A549 (cell line): ENCODE measurements at regions not wholly inside any gene's neighbourhood (a gene's known extent, or its start where the extent isn't known, plus 50 kb on each side); places are given as distances from the start of the nearest gene placed in this dataset.

ENCODE experiments used
- ATAC-seq, 2 experiments: fragments of 200-7000 bp in 1 of 2; fragments of >200 bp in 1 of 2; cut with Nextera tagmentation in 1 of 2; cut with Tn5 transposase in 1 of 2; 3 replicates each; pipeline versions ENCODE4 v1.8.0 to v1.9.1; 2018 to 2020; ENCODE audit warnings: mild to moderate bottlenecking in 1 of 2, moderate library complexity in 1 of 2
- CTCF ChIA-PET: fragments of 300-600 bp; sonication (Branson Sonifier 250); formaldehyde crosslinking; extraction: SDS; loops from one replicate; lab custom pipeline; 2021; ENCODE audit warnings: antibody characterized with exemption, inconsistent platforms; lab: Yijun Ruan, JAX
- POLR2A ChIA-PET: fragments of 350-600 bp; formaldehyde crosslinking; extraction: SDS; loops from one replicate; lab custom pipeline; 2021; ENCODE audit warnings: antibody characterized with exemption, inconsistent platforms; lab: Yijun Ruan, JAX
- DNase-seq, 2 experiments: peaks; one replicate each; pipeline versions ENCODE4 v3.0.0 to v3.0.0-alpha.2; 2011 to 2016; ENCODE audit warnings: low read depth in 1 of 2, low spot score in 1 of 2
- FAIRE-seq: peaks from 2 replicates; lab custom pipeline; 2011; peaks lifted over from hg19 to GRCh38; lab: Jason Lieb, UNC
- H3K27ac ChIP-seq, 2 experiments: fragments of >200 bp; sonication (Bioruptor Twin); formaldehyde crosslinking; 3 replicates each; pipeline ENCODE4 v1.5.1; 2016 to 2017
- H3K4me1 ChIP-seq: fragments of >200 bp; sonication (Bioruptor Twin); formaldehyde crosslinking; 3 replicates; pipeline ENCODE4 v1.6.1; 2016
- H3K4me2 ChIP-seq: fragments of >200 bp; sonication (Bioruptor Twin); formaldehyde crosslinking; 3 replicates; pipeline ENCODE4 v1.6.1; 2016
- H3K4me3 ChIP-seq: fragments of >200 bp; sonication (Bioruptor Twin); formaldehyde crosslinking; 3 replicates; pipeline ENCODE4 v1.5.1; 2016
- H3K9me3 ChIP-seq: fragments of >200 bp; sonication (Bioruptor Twin); formaldehyde crosslinking; 3 replicates; pipeline ENCODE4 v1.6.1; 2016
- BCL3 ChIP-seq: fragments of >200 bp; sonication (Bioruptor Twin); formaldehyde crosslinking; IDR thresholded peaks from 3 replicates; pipeline ENCODE4 v1.6.1; 2016
- BHLHE40 ChIP-seq: IDR thresholded peaks from 2 replicates; pipeline ENCODE4 v1.6.1; 2012; ENCODE audit warnings: low read depth, low read length, inconsistent platforms
- CEBPB ChIP-seq, 2 experiments: fragments of >200 bp in 1 of 2; sonication (Bioruptor Twin) in 1 of 2; formaldehyde crosslinking in 1 of 2; IDR thresholded peaks; 2 replicates each; pipeline ENCODE4 v1.6.1; 2012 to 2016
- CHD2 ChIP-seq: fragments of 150-350 bp; IDR thresholded peaks from 2 replicates; pipeline ENCODE4 v1.6.1; 2014; ENCODE audit warnings: low read length; ENCODE audit not compliant: partially characterized antibody
- CTCF ChIP-seq: fragments of >200 bp; sonication (Bioruptor Twin); formaldehyde crosslinking; IDR thresholded peaks from 3 replicates; pipeline ENCODE4 v1.5.1; 2016
- EHMT2 ChIP-seq: fragments of 200-600 bp; sonication (generic); IDR thresholded peaks from 2 replicates; pipeline ENCODE4 v1.6.1; 2016; ENCODE audit warnings: antibody characterized with exemption, low read depth, mild to moderate bottlenecking, moderate library complexity
- EP300 ChIP-seq, 2 experiments: fragments of >200 bp; sonication (Bioruptor Twin); formaldehyde crosslinking; IDR thresholded peaks; 2 replicates in 1 of 2; 3 replicates in 1 of 2; pipeline ENCODE4 v1.6.1; 2016 to 2017
- ESRRA ChIP-seq: fragments of 150-350 bp; IDR thresholded peaks from 2 replicates; pipeline ENCODE4 v1.6.1; 2014; ENCODE audit warnings: mild to moderate bottlenecking, low read length, borderline replicate concordance
- FOSL2 ChIP-seq, 2 experiments: fragments of 450-650 bp in 1 of 2; fragments of >200 bp in 1 of 2; sonication (Bioruptor Twin) in 1 of 2; formaldehyde crosslinking; IDR thresholded peaks; 2 replicates each; pipeline versions ENCODE4 v1.5.0 to v1.6.1; 2016 to 2020; ENCODE audit warnings: mild to moderate bottlenecking in 1 of 2, moderate library complexity in 1 of 2
- FOXS1 ChIP-seq: fragments of 250-450 bp; sonication (Bioruptor Pico); IDR thresholded peaks from 2 replicates; pipeline ENCODE4 v1.5.0; 2020; ENCODE audit warnings: mild to moderate bottlenecking, moderate library complexity
- GATA3 ChIP-seq: IDR thresholded peaks from 2 replicates; pipeline ENCODE4 v1.6.1; 2012; ENCODE audit warnings: borderline replicate concordance
- HDAC2 ChIP-seq: fragments of 200-600 bp; sonication (generic); IDR thresholded peaks from 2 replicates; pipeline ENCODE4 v1.6.1; 2016
- HOXB13 ChIP-seq: fragments of 250-450 bp; sonication (Bioruptor Pico); IDR thresholded peaks from 2 replicates; pipeline ENCODE4 v1.5.0; 2020; ENCODE audit warnings: low read depth, mild to moderate bottlenecking, moderate library complexity
- JUN ChIP-seq, 2 experiments: fragments of >200 bp; sonication (Bioruptor Twin); formaldehyde crosslinking; IDR thresholded peaks; 2 replicates in 1 of 2; 3 replicates in 1 of 2; pipeline ENCODE4 v1.6.1; 2016 to 2017
- JUNB ChIP-seq: fragments of >200 bp; sonication (Bioruptor Twin); formaldehyde crosslinking; IDR thresholded peaks from 2 replicates; pipeline ENCODE4 v1.6.1; 2016
- MAZ ChIP-seq: fragments of 150-350 bp; IDR thresholded peaks from 2 replicates; pipeline ENCODE4 v1.6.1; 2014; ENCODE audit warnings: antibody characterized with exemption, low read depth, low read length, borderline replicate concordance
- NFE2L2 ChIP-seq: fragments of 150-350 bp; conservative IDR thresholded peaks from 2 replicates; pipeline ENCODE4 v1.6.1; 2014; ENCODE audit warnings: low read length
- PBX3 ChIP-seq: IDR thresholded peaks from 2 replicates; pipeline ENCODE4 v1.6.1; 2012
- PHF8 ChIP-seq: fragments of 200-600 bp; sonication (generic); IDR thresholded peaks from 2 replicates; pipeline ENCODE4 v1.6.1; 2016; ENCODE audit warnings: low read depth, mild to moderate bottlenecking, antibody characterized with exemption, moderate library complexity, borderline replicate concordance
- POLR2AphosphoS2 ChIP-seq: conservative IDR thresholded peaks from 2 replicates; pipeline ENCODE4 v1.6.1; 2012; ENCODE audit warnings: low read length, improper control_type of control experiment, inconsistent platforms
- RAD21 ChIP-seq, 2 experiments: fragments of >200 bp in 1 of 2; sonication (Bioruptor Twin) in 1 of 2; formaldehyde crosslinking in 1 of 2; IDR thresholded peaks in 1 of 2; conservative IDR thresholded peaks in 1 of 2; 2 replicates in 1 of 2; 3 replicates in 1 of 2; pipeline ENCODE4 v1.6.1; 2012 to 2018; ENCODE audit warnings: inconsistent platforms in 1 of 2
- REST ChIP-seq: fragments of 200-600 bp; sonication (generic); IDR thresholded peaks from 2 replicates; pipeline ENCODE4 v1.6.1; 2016; ENCODE audit warnings: antibody characterized with exemption, mild to moderate bottlenecking, moderate library complexity
- RNF2 ChIP-seq: fragments of 200-600 bp; sonication (generic); IDR thresholded peaks from 2 replicates; pipeline ENCODE4 v1.6.1; 2016; ENCODE audit warnings: low read depth, mild to moderate bottlenecking, antibody characterized with exemption, moderate library complexity, borderline replicate concordance
- SMC3 ChIP-seq: fragments of >200 bp; sonication (Bioruptor Twin); formaldehyde crosslinking; IDR thresholded peaks from 3 replicates; pipeline ENCODE4 v1.6.1; 2018; ENCODE audit warnings: inconsistent platforms
- USF2 ChIP-seq: fragments of 450-650 bp; IDR thresholded peaks from 2 replicates; pipeline ENCODE4 v1.6.1; 2014; ENCODE audit warnings: antibody characterized with exemption
- ZC3H11A ChIP-seq: fragments of 450-650 bp; IDR thresholded peaks from 2 replicates; pipeline ENCODE4 v1.6.1; 2014; ENCODE audit warnings: antibody characterized with exemption, mild to moderate bottlenecking
- ZFP36 ChIP-seq: fragments of 450-650 bp; IDR thresholded peaks from 2 replicates; pipeline ENCODE4 v1.6.1; 2014; ENCODE audit warnings: borderline replicate concordance; ENCODE audit not compliant: partially characterized antibody
- ZNF302 ChIP-seq: fragments of 250-450 bp; sonication (Bioruptor Pico); IDR thresholded peaks from 2 replicates; pipeline ENCODE4 v1.9.0; 2021; ENCODE audit warnings: inconsistent platforms, mild to moderate bottlenecking, moderate library complexity
- WGBS: methylation state at CpG from one replicate; pipeline ENCODE4 v1.1.6; 2017; ENCODE audit errors: missing lambda C conversion rate; 5-methylcytosine and 5-hydroxymethylcytosine counted together

- H3K4me2 ChIP-seq: peak overlapping the region; percentile 71
- FAIRE-seq: no peak
- ChIA-PET POLR2A (no interaction called here), CTCF (interaction anchor here (0.6 kb wide), 1 partner anchor 726 kb away, joined by 3 read pairs; no protein-coding TSS in a partner anchor)
- 23% methylated on average over 3 of the region's 3 CpGs for whole genome bisulfite sequencing
- peak; percentile 1 to 28 for DNase-seq
- H3K9me3 ChIP-seq: peaks cover 3% of the 10 kb centered on the region; the same call in 1 of the 3 replicates
- no peak overlapping the region for H3K4me3 ChIP-seq
- no peak for TF ChIP-seq CHD2
- TF ChIP-seq MAZ: no peak
- TF ChIP-seq EHMT2: no peak
- TF ChIP-seq RNF2: no peak
- no peak for TF ChIP-seq NFE2L2
- TF ChIP-seq ESRRA: no peak
- TF ChIP-seq BHLHE40: no peak
- no peak for TF ChIP-seq ZNF302 (CRISPR knock-in tag)
- TF ChIP-seq ZFP36: no peak
- no peak for TF ChIP-seq PHF8
- TF ChIP-seq BCL3: 0 out of 3 replicates have a peak, but pooled peaks have one; percentile 36
- no peak for TF ChIP-seq CTCF
- no peak for TF ChIP-seq ZC3H11A
- TF ChIP-seq HOXB13 (CRISPR knock-in tag): no peak
- TF ChIP-seq USF2: no peak
- peak in 1 of 2 experiments; percentile 38; a peak in 2 of 5 replicates for TF ChIP-seq RAD21 (conservative IDR thresholded peaks at IDR 0.05 in 1 of 2, IDR thresholded peaks at IDR 0.05 in 1 of 2)
- peak; percentile 82 for TF ChIP-seq GATA3
- no peak for TF ChIP-seq HDAC2
- peak; percentile 35; the same call in 1 of the 2 replicates for TF ChIP-seq FOSL2 (IDR thresholded peaks at IDR 0.05)
- TF ChIP-seq FOSL2 (CRISPR knock-in tag; IDR thresholded peaks at IDR 0.05): peak; percentile 53
- 0 out of 3 replicates have a peak, but pooled peaks have one; percentile 20 for TF ChIP-seq SMC3
- TF ChIP-seq EP300 (IDR thresholded peaks at IDR 0.05): peak; percentile 45 to 68; a peak in 3 of 5 replicates
- peak; percentile 57 to 74; a peak in 3 of 4 replicates for TF ChIP-seq CEBPB (IDR thresholded peaks at IDR 0.05)
- no peak for TF ChIP-seq POLR2AphosphoS2
- no peak for TF ChIP-seq FOXS1 (CRISPR knock-in tag)
- TF ChIP-seq JUNB: peak; percentile 75
- no peak for TF ChIP-seq PBX3
- TF ChIP-seq JUN (IDR thresholded peaks at IDR 0.05): peak; percentile 23 to 44; a peak in 2 of 5 replicates
- TF ChIP-seq REST: no peak
- ATAC-seq: peak; percentile 55 to 59; a peak in 5 of 6 replicates
- peaks cover 23% of the 10 kb centered on the region for H3K4me1 ChIP-seq
- H3K27ac ChIP-seq: peak overlapping the region; percentile 69 to 86
Observed at GRCh38 chr6:140062043-140063020, 687.9 kb upstream of the CITED2 start.
